Neural progenitor cell (in vitro differentiated cells): ENCODE measurements at regions not wholly inside any gene's neighbourhood (a gene's known extent, or its start where the extent isn't known, plus 50 kb on each side); places are given as distances from the start of the nearest gene placed in this dataset.

Source experiments
- DNase-seq: peaks from one replicate; pipeline ENCODE4 v3.0.0-alpha.2; 2016; ENCODE audit warnings: low spot score
- H2AFZ ChIP-seq: fragments of 200-600 bp; sonication (generic); replicated peaks from 2 replicates; pipeline ENCODE4 v1.6.1; 2016; ENCODE audit warnings: antibody characterized with exemption
- H3F3A ChIP-seq: fragments of 200-600 bp; sonication (generic); 2 replicates; pipeline ENCODE4 v1.6.1; 2016; ENCODE audit warnings: antibody characterized with exemption, low read depth
- H3K27ac ChIP-seq: fragments of 200-600 bp; sonication (generic); 2 replicates; pipeline ENCODE4 v1.5.1; 2016; ENCODE audit warnings: mild to moderate bottlenecking
- H3K27me3 ChIP-seq: fragments of 200-600 bp; sonication (generic); 2 replicates; pipeline ENCODE4 v1.6.1; 2016; ENCODE audit warnings: mild to moderate bottlenecking, moderate library complexity
- H3K36me3 ChIP-seq: fragments of 200-600 bp; sonication (generic); 2 replicates; pipeline ENCODE4 v1.5.1; 2016
- H3K4me1 ChIP-seq: fragments of 200-600 bp; sonication (generic); 2 replicates; pipeline ENCODE4 v1.6.1; 2016; ENCODE audit warnings: mixed run types
- H3K4me2 ChIP-seq: fragments of 200-600 bp; sonication (generic); 2 replicates; pipeline ENCODE4 v1.6.1; 2016
- H3K4me3 ChIP-seq: fragments of 200-600 bp; sonication (generic); 2 replicates; pipeline ENCODE4 v1.5.1; 2016
- H3K79me2 ChIP-seq: fragments of 200-600 bp; sonication (generic); 2 replicates; pipeline ENCODE4 v1.6.1; 2016; ENCODE audit warnings: low read depth
- H3K9ac ChIP-seq: fragments of 200-600 bp; sonication (generic); 2 replicates; pipeline ENCODE4 v1.6.1; 2016
- H3K9me3 ChIP-seq: fragments of 200-600 bp; sonication (generic); 2 replicates; pipeline ENCODE4 v1.5.1; 2016; ENCODE audit warnings: low read depth
- H4K20me1 ChIP-seq: fragments of 200-600 bp; sonication (generic); 2 replicates; pipeline ENCODE4 v1.6.1; 2016; ENCODE audit warnings: low read depth
- H3K27ac Mint-ChIP-seq: 3 replicates; pipeline ENCODE4 v1.8.0; 2021; ENCODE audit warnings: mixed read lengths
- H3K27me3 Mint-ChIP-seq: 2 replicates; pipeline ENCODE4 v1.8.0; 2022; ENCODE audit warnings: low read depth, mild to moderate bottlenecking, inconsistent platforms, moderate library complexity, mixed read lengths; ENCODE audit not compliant: insufficient read depth
- H3K36me3 Mint-ChIP-seq: 3 replicates; pipeline ENCODE4 v1.8.0; 2021; ENCODE audit warnings: mixed read lengths
- H3K4me1 Mint-ChIP-seq: 3 replicates; pipeline ENCODE4 v1.8.0; 2021; ENCODE audit warnings: mixed read lengths
- H3K4me3 Mint-ChIP-seq: 3 replicates; pipeline ENCODE4 v1.8.0; 2021; ENCODE audit warnings: mild to moderate bottlenecking, moderate library complexity, mixed read lengths
- H3K9me3 Mint-ChIP-seq: 3 replicates; pipeline ENCODE4 v1.8.0; 2020; ENCODE audit warnings: mixed read lengths
- CTCF ChIP-seq: fragments of 200-600 bp; sonication (generic); IDR thresholded peaks from 2 replicates; pipeline ENCODE4 v1.5.1; 2017; ENCODE audit warnings: antibody characterized with exemption, mild to moderate bottlenecking
- EZH2 ChIP-seq: fragments of 200-600 bp; sonication (generic); IDR thresholded peaks from 2 replicates; pipeline ENCODE4 v1.6.1; 2017; ENCODE audit warnings: antibody characterized with exemption, mild to moderate bottlenecking, moderate library complexity
- EZH2phosphoT487 ChIP-seq: fragments of 200-600 bp; sonication (generic); IDR thresholded peaks from 2 replicates; pipeline ENCODE4 v1.6.1; 2017; ENCODE audit warnings: antibody characterized with exemption

- H3K4me1 Mint-ChIP-seq: no peaks in the 10 kb centered on the region
- H3K4me3 Mint-ChIP-seq: no peak overlapping the region
- Histone ChIP-seq H3K4me3 (no peak overlapping the region), H3K4me1 (no peaks in the 10 kb centered on the region), H3K4me2 (no peak overlapping the region), H3K36me3 (no peaks in the 10 kb centered on the region), H3K27me3 (no peaks in the 10 kb centered on the region), H3F3A (no peaks in the 10 kb centered on the region), H3K27ac (no peak overlapping the region), H3K9ac (no peak overlapping the region), H2AFZ (no peak overlapping the region), H3K9me3 (no peaks in the 10 kb centered on the region), H4K20me1 (no peaks in the 10 kb centered on the region), H3K79me2 (no peaks in the 10 kb centered on the region)
- H3K36me3 Mint-ChIP-seq: no peaks in the 10 kb centered on the region
- H3K27me3 Mint-ChIP-seq: peaks cover 3% of the 10 kb centered on the region
- TF ChIP-seq CTCF: no peak
- no peak for TF ChIP-seq EZH2phosphoT487
- no peak for TF ChIP-seq EZH2
- DNase-seq: no peak
- H3K27ac Mint-ChIP-seq: no peak overlapping the region
- no peaks in the 10 kb centered on the region for H3K9me3 Mint-ChIP-seq
These were observed 117.9 kb upstream of the GPR139 start for GRCh38 chr16:20191566-20191965.

DNA sequence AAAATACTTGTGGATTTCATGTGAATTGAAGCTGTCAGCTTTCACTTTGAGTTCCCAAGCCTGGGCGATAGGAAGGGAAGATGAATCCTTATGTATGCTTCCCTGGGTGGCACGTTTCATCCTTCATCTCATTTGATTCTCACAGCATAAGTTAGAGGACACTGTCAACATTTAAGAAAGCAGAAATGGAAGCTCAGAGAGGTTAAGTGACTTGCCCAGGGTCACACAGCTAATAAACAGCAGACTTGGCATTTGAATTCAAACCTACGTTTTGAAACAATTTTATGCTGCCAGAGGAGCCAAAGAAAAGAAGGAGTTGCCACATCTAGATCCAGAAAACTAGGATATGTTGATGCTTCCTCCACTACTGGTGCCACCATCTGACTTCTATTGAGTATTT lies 108.3 kb upstream of the GPR139 start:
- no peaks in the 10 kb centered on the region for H3K4me1 Mint-ChIP-seq
- H3K27ac Mint-ChIP-seq: no peak overlapping the region
- DNase-seq: no peak
- no peaks in the 10 kb centered on the region for H3K9me3 Mint-ChIP-seq
- H3K4me1 ChIP-seq: peaks cover 13% of the 10 kb centered on the region
- H3K9ac ChIP-seq: no peak overlapping the region
- H3K79me2 ChIP-seq: no peaks in the 10 kb centered on the region
- no peaks in the 10 kb centered on the region for H3K9me3 ChIP-seq
- H3K27ac ChIP-seq: no peak overlapping the region
- H3K27me3 ChIP-seq: no peaks in the 10 kb centered on the region
- no peaks in the 10 kb centered on the region for H3K27me3 Mint-ChIP-seq
- no peaks in the 10 kb centered on the region for H3F3A ChIP-seq
- no peak overlapping the region for H3K4me2 ChIP-seq
- no peaks in the 10 kb centered on the region for H4K20me1 ChIP-seq
- no peak overlapping the region for H2AFZ ChIP-seq
- no peak overlapping the region for H3K4me3 Mint-ChIP-seq
- no peak for TF ChIP-seq EZH2phosphoT487
- no peak for TF ChIP-seq EZH2
- no peak for TF ChIP-seq CTCF
- no peaks in the 10 kb centered on the region for H3K36me3 ChIP-seq
- H3K4me3 ChIP-seq: no peak overlapping the region
- no peaks in the 10 kb centered on the region for H3K36me3 Mint-ChIP-seq

- Histone ChIP-seq H3K79me2 (no peaks in the 10 kb centered on the region), H3K4me3 (no peak overlapping the region), H3K4me2 (no peak overlapping the region), H4K20me1 (no peaks in the 10 kb centered on the region), H3K27me3 (no peaks in the 10 kb centered on the region), H3K36me3 (no peaks in the 10 kb centered on the region), H3K4me1 (peaks cover 13% of the 10 kb centered on the region), H3K9me3 (no peaks in the 10 kb centered on the region), H3K9ac (no peak overlapping the region), H3F3A (no peaks in the 10 kb centered on the region), H2AFZ (no peak overlapping the region), H3K27ac (no peak overlapping the region)
- TF ChIP-seq CTCF: no peak
- TF ChIP-seq EZH2: no peak
- TF ChIP-seq EZH2phosphoT487: no peak
- Mint-ChIP-seq H3K36me3 (no peaks in the 10 kb centered on the region), H3K27me3 (no peaks in the 10 kb centered on the region), H3K9me3 (no peaks in the 10 kb centered on the region), H3K4me1 (no peaks in the 10 kb centered on the region), H3K27ac (no peak overlapping the region), H3K4me3 (no peak overlapping the region)
- DNase-seq: no peak
These were observed 107.7 kb upstream of the GPR139 start for GRCh38 chr16:20181416-20181815.

- no peak for TF ChIP-seq CTCF
- no peak for DNase-seq
- no peaks in the 10 kb centered on the region for H4K20me1 ChIP-seq
- Mint-ChIP-seq H3K4me1 (peaks cover 2% of the 10 kb centered on the region), H3K27ac (no peak overlapping the region), H3K9me3 (no peaks in the 10 kb centered on the region), H3K27me3 (no peaks in the 10 kb centered on the region), H3K4me3 (no peak overlapping the region), H3K36me3 (no peaks in the 10 kb centered on the region)
- H3K4me1 ChIP-seq: peaks cover 19% of the 10 kb centered on the region
- H3K79me2 ChIP-seq: no peaks in the 10 kb centered on the region
- H3K9ac ChIP-seq: no peak overlapping the region
- H3K36me3 ChIP-seq: no peaks in the 10 kb centered on the region
- no peaks in the 10 kb centered on the region for H3K27me3 ChIP-seq
- H3K4me2 ChIP-seq: no peak overlapping the region
- no peak overlapping the region for H3K4me3 ChIP-seq
- peaks cover 13% of the 10 kb centered on the region for H3F3A ChIP-seq
- H2AFZ ChIP-seq: no peak overlapping the region
- no peak overlapping the region for H3K27ac ChIP-seq
- no peaks in the 10 kb centered on the region for H3K9me3 ChIP-seq
These were observed 104.6 kb upstream of the GPR139 start for GRCh38 chr16:20178297-20178696.
